Central memory CD4-positive, alpha-beta T cell (primary cell): ENCODE measurements at regions not wholly inside any gene's neighbourhood (a gene's known extent, or its start where the extent isn't known, plus 50 kb on each side); places are given as distances from the start of the nearest gene placed in this dataset.
"Not testable (repeated sequence)": the region's sequence is repeated elsewhere in the genome, so short reads cannot be mapped to it uniquely, and the experiment has no call there.

ENCODE experiments used
- DNase-seq: peaks from one replicate; pipeline ENCODE4 v3.0.0; 2022

- DNase-seq: no peak
These were observed 124.6 kb upstream of the KCNAB1 start for GRCh38 chr3:155995525-155996370.

GRCh38 chr3:155996882-155997281 lies 123.5 kb upstream of the KCNAB1 start:
- DNase-seq: no peak

- not testable (repeated sequence) for DNase-seq
These were observed 122.2 kb upstream of the KCNAB1 start for GRCh38 chr3:155998173-155998572.

GRCh38 chr3:156005736-156006135 lies 114.6 kb upstream of the KCNAB1 start:
- no peak for DNase-seq

GRCh38 chr3:156010829-156011228 lies 109.5 kb upstream of the KCNAB1 start:
- no peak for DNase-seq

- DNase-seq: no peak
These were observed 105.9 kb upstream of the KCNAB1 start for GRCh38 chr3:156014489-156014888.

- no peak for DNase-seq
These were observed 103.5 kb upstream of the KCNAB1 start for GRCh38 chr3:156016902-156017301.

GRCh38 chr3:156017352-156018030 lies 102.9 kb upstream of the KCNAB1 start:
- DNase-seq: no peak

GRCh38 chr3:156024904-156025533 lies 95.4 kb upstream of the KCNAB1 start:
- DNase-seq: no peak

GRCh38 chr3:156029208-156029607 lies 91.2 kb upstream of the KCNAB1 start:
- no peak for DNase-seq

GRCh38 chr3:156030723-156031122 lies 89.7 kb upstream of the KCNAB1 start:
- no peak for DNase-seq

GRCh38 chr3:156033428-156033827 lies 87.0 kb upstream of the KCNAB1 start:
- no peak for DNase-seq

- DNase-seq: no peak
These were observed 85.2 kb upstream of the KCNAB1 start for GRCh38 chr3:156035158-156035557.

GRCh38 chr3:156036258-156037053 lies 83.9 kb upstream of the KCNAB1 start:
- no peak for DNase-seq

- no peak for DNase-seq
These were observed 83.0 kb upstream of the KCNAB1 start for GRCh38 chr3:156037356-156037755.

- no peak for DNase-seq
These were observed 81.5 kb upstream of the KCNAB1 start for GRCh38 chr3:156038869-156039268.

GRCh38 chr3:156040041-156040440 lies 80.3 kb upstream of the KCNAB1 start:
- DNase-seq: no peak

GRCh38 chr3:156041216-156041841 lies 79.0 kb upstream of the KCNAB1 start:
- not testable (repeated sequence) for DNase-seq

- not testable (repeated sequence) for DNase-seq
These were observed 78.5 kb upstream of the KCNAB1 start for GRCh38 chr3:156041856-156042255.

- peak; percentile 26 for DNase-seq
These were observed 76.3 kb upstream of the KCNAB1 start for GRCh38 chr3:156043832-156044633.

GRCh38 chr3:156044634-156044975 lies 75.8 kb upstream of the KCNAB1 start:
- DNase-seq: no peak

GRCh38 chr3:156048483-156048882 lies 71.9 kb upstream of the KCNAB1 start:
- not testable (repeated sequence) for DNase-seq
